NB4 (cell line): ENCODE measurements at regions not wholly inside any gene's neighbourhood (a gene's known extent, or its start where the extent isn't known, plus 50 kb on each side); places are given as distances from the start of the nearest gene placed in this dataset.

ENCODE experiments used
- DNase-seq: peaks from one replicate; pipeline ENCODE4 v3.0.0; 2010; ENCODE audit warnings: low read depth
- H3K4me3 ChIP-seq: one replicate; pipeline ENCODE4 v1.5.1; 2011; ENCODE audit warnings: mild to moderate bottlenecking, low read depth, low read length, moderate library complexity
- MAX ChIP-seq: IDR thresholded peaks from 2 replicates; pipeline ENCODE4 v1.6.1; 2011; ENCODE audit warnings: low read depth, low read length
- MYC ChIP-seq: IDR thresholded peaks from 2 replicates; pipeline ENCODE4 v1.6.1; 2011; ENCODE audit warnings: low read depth, low read length
- POLR2A ChIP-seq: IDR thresholded peaks from 2 replicates; pipeline ENCODE4 v1.6.1; 2011; ENCODE audit warnings: mild to moderate bottlenecking; ENCODE audit not compliant: insufficient read length; ENCODE audit errors: extremely low read depth
- TF ChIP-seq, protein P1 (sequence below): IDR thresholded peaks from one replicate; pipeline ENCODE4 v1.5.1; 2012; ENCODE audit warnings: low read depth, low read length

GRCh38 chr20:63114693-63115311, 101.1 kb downstream of the YTHDF1 start:
- DNase-seq: peak; percentile 78
- H3K4me3 ChIP-seq: no peak overlapping the region
- TF ChIP-seq MYC (no peak), POLR2A (no peak), MAX (no peak)
- TF ChIP-seq, protein P1, sequence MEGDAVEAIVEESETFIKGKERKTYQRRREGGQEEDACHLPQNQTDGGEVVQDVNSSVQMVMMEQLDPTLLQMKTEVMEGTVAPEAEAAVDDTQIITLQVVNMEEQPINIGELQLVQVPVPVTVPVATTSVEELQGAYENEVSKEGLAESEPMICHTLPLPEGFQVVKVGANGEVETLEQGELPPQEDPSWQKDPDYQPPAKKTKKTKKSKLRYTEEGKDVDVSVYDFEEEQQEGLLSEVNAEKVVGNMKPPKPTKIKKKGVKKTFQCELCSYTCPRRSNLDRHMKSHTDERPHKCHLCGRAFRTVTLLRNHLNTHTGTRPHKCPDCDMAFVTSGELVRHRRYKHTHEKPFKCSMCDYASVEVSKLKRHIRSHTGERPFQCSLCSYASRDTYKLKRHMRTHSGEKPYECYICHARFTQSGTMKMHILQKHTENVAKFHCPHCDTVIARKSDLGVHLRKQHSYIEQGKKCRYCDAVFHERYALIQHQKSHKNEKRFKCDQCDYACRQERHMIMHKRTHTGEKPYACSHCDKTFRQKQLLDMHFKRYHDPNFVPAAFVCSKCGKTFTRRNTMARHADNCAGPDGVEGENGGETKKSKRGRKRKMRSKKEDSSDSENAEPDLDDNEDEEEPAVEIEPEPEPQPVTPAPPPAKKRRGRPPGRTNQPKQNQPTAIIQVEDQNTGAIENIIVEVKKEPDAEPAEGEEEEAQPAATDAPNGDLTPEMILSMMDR: no peak

- peak; percentile 17 for DNase-seq
- H3K4me3 ChIP-seq: no peak overlapping the region
- TF ChIP-seq, protein P1: no peak
- TF ChIP-seq MYC (no peak), POLR2A (no peak), MAX (no peak)
These were observed 101.8 kb downstream of the YTHDF1 start for GRCh38 chr20:63114006-63114692.

DNA sequence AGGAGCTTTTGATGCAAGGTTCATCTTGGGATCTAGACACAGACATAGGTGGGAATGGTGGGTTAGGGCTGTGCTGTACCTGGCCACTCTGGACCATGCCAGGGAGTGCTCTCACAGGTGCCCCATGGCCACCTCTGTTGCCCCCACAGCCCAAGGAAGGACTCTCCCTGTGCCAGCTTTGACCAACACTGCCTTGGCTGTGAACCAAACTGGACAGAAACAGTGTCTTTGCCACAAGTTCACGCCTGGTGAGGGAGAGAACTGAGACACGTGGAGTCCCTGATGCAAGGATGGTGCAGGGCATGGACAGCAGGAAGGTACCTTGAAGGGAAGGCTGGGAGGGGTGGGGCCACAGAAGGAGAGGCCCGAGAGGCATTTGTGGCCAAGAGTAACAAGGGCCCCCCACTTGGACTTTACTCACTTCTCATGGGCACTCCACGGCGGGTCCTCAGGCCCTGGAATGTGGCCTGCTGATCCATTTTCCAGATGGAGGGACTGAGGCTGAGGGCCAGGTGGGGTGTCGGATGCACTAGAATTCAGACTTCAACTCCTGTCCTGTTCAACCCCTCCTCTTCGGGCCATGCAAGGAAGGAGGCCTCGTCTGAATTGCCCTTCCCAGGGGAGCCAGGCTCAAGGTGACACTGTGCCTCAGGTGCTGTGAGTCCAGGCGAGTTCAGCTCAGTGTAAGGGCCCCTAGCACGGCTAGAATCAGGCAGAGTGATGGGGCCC, 103.3 kb downstream of the YTHDF1 start:
- TF ChIP-seq, protein P1: no peak
- TF ChIP-seq POLR2A (no peak), MYC (no peak), MAX (no peak)
- no peak for DNase-seq
- no peak overlapping the region for H3K4me3 ChIP-seq

GRCh38 chr20:63108247-63108646, 101.5 kb upstream of the BHLHE23 start:
- no peak overlapping the region for H3K4me3 ChIP-seq
- no peak for DNase-seq
- TF ChIP-seq MYC (no peak), MAX (no peak), POLR2A (no peak)
- TF ChIP-seq, protein P1: no peak

DNA sequence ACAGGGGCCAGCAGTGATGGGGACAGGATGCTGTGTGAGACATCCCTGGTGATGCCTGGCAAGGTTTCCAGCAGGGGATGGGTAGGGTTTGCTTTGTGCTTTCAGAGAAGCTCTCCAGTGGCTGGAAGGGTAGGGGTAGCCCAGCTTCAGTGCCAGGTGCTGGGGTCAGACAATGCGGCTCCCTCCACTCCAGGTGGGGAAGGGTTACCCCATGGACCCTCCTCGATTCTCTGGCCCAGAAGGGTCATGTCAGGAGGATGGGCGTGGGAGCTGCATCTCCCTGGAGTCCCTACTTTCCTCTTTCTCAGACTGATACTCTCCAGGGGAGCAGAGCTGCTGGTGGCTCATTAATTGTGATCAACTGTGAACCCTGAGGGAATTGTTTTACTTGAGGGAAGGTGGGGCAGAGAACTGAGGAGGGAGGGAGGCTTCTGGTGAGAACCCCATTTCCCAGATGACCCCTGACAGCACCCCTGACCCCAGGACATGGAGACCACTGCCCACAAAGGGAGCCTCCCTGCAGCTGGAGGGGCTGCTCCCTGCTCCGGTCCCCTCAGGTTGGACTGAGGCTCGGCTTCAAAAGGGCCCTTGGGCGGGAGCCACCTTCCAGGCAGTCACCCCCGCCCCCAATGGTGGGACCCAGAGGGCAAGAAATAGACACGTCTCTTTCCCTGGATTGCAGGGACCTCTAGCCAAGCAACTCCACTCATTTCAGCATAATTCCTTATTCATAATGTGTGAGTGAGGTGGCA, 100.9 kb upstream of the BHLHE23 start:
- no peak for TF ChIP-seq POLR2A
- TF ChIP-seq MYC: no peak
- TF ChIP-seq MAX: no peak
- TF ChIP-seq, protein P1: no peak
- H3K4me3 ChIP-seq: no peak overlapping the region
- no peak for DNase-seq
